ENCODE measurements at regions not wholly inside any gene's neighbourhood (a gene's known extent, or its start where the extent isn't known, plus 50 kb on each side); places are given as distances from the start of the nearest gene placed in this dataset.

DNA sequence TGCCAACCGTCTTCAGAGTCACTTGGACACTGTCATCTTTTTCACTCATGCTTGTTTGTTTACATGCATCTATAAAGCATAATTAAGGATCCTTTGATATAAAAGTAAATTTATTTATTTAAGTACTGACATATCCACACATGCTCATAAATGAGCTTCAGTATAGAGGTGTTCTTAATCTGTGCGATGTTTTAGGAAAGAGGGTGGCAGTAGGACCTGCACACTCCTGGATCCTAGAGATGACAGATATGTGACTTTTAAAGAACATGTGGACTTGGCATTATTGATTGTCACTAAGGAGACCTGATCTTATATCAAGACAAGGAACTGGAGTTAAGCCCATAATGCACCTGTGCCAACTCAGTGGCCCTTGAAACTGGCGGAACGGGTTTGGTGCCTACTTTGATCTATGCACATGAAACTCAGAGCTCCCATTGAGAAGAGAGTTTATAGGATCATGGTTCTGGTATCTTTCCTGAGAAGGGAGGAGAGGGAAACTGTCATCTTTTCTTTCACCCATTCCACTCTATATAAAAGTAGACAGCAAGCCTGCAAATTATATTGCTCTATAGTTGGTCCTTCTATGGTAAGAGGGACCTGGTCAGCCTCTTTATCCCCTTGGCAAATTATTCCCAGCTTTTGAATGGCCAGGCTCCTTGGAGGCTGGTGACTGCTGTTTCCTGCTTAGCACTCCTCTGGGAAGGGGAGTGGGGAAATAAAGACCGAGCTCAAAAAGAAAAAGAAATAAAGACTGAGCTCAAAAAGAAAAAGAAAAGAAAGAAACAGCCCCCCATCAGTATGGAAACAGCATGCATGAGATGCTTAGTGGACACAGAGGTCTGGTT lies 57.8 kb upstream of the LIFR start:
- TF ChIP-seq CTCF (IDR thresholded peaks at IDR 0.05), result no peak
- no peak for TF ChIP-seq EZH2 (IDR thresholded peaks at IDR 0.05; ENCODE audit: borderline replicate concordance, insufficient read depth, low read depth, low read length, poor library complexity, severe bottlenecking)
